ENCODE measurements at regions not wholly inside any gene's neighbourhood (a gene's known extent, or its start where the extent isn't known, plus 50 kb on each side); places are given as distances from the start of the nearest gene placed in this dataset.

DNA sequence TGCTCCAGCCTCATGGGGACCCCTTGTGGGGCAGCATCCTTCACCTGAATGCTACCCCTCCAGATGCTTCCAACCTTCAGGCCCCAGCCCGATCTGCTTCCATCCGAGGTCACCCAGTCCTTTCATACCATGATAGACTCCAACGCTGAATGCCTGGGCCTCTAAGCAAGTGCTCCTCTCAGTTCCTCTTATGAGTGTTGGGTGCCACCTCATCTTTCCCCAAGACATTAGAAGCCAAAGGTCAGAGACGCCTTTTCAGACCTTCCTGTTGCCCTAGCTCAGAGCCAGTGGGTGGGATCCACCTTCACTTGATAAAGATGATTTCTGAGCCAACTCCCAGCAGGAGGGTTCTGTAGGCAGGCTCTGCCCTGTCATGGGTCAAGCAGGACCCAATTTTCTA, 174.5 kb upstream of the MGAT5 start:
- H4K91ac ChIP-seq (replicated peaks; ENCODE audit: insufficient read length, low read length): no peak overlapping the region
- no peaks in the 10 kb centered on the region; the same call in 1 of the 2 replicates for H3K23me2 ChIP-seq (ENCODE audit: low read depth, low read length)
- H3K9me3 ChIP-seq (ENCODE audit: insufficient read depth in 2 of 2, low read depth in 1 of 2, low read length in 1 of 2): no peaks in the 10 kb centered on the region
- no peak overlapping the region for H3K9ac ChIP-seq (replicated peaks in 1 of 4; ENCODE audit: extremely low read depth in 1 of 4, low read depth in 3 of 4, low read length in 3 of 4)
- H4K5ac ChIP-seq (ENCODE audit: insufficient read length, low read depth, low read length): no peak overlapping the region
- DNase-seq (ENCODE audit: low read depth in 1 of 2, low spot score in 2 of 2) (no peak), FAIRE-seq (no peak)
- H2BK5ac ChIP-seq (ENCODE audit: low read depth, low read length): no peak overlapping the region
- no peak overlapping the region for H2BK120ac ChIP-seq (replicated peaks; ENCODE audit: low read depth, low read length)
- H2AK5ac ChIP-seq (ENCODE audit: low read depth, low read length): no peak overlapping the region
- no peak overlapping the region for H3K18ac ChIP-seq (ENCODE audit: extremely low read depth, low read length)
- H4K8ac ChIP-seq (ENCODE audit: extremely low read depth, insufficient read depth, low read length): no peak overlapping the region
- H3K4ac ChIP-seq (replicated peaks; ENCODE audit: insufficient read length, low read depth, low read length): no peak overlapping the region
- no peak overlapping the region for H3K56ac ChIP-seq (replicated peaks; ENCODE audit: insufficient read length, low read depth, low read length)
- no peak overlapping the region for H3K27ac ChIP-seq (ENCODE audit: low read depth, low read length)
- no peaks in the 10 kb centered on the region for H3K36me3 ChIP-seq (ENCODE audit: control insufficient read depth in 2 of 4, insufficient read depth in 4 of 4, low read length in 3 of 4)
- H4K20me1 ChIP-seq (replicated peaks in 1 of 2; ENCODE audit: control insufficient read depth in 1 of 2, insufficient read depth in 2 of 2, low read length in 2 of 2): no peaks in the 10 kb centered on the region
- TF ChIP-seq POU5F1 (IDR thresholded peaks at IDR 0.05; ENCODE audit: low read depth, low read length) (no peak), POLR2AphosphoS5 (IDR thresholded peaks at IDR 0.05; ENCODE audit: low read depth, low read length) (no peak), EGR1 (IDR thresholded peaks at IDR 0.05; ENCODE audit: borderline replicate concordance, low read depth, low read length) (no peak), SP2 (IDR thresholded peaks at IDR 0.05; ENCODE audit: low read length) (no peak), CTBP2 (IDR thresholded peaks at IDR 0.05; ENCODE audit: borderline replicate concordance, insufficient read depth, insufficient read length, low read length) (no peak), TEAD4 (IDR thresholded peaks at IDR 0.05; ENCODE audit: low read depth, low read length) (no peak), RXRA (IDR thresholded peaks at IDR 0.05; ENCODE audit: insufficient read depth, low read depth, low read length) (no peak), YY1 (IDR thresholded peaks at IDR 0.05; ENCODE audit: low read depth, low read length) (no peak), EP300 (IDR thresholded peaks at IDR 0.05; ENCODE audit: borderline replicate concordance in 1 of 2, low read depth in 2 of 2, low read length in 2 of 2) (no peak)
- POLR2A ChIA-PET (ENCODE audit: partially characterized antibody): no interaction called here
- 94% methylated on average over 4 of the region's 4 CpGs; no CpG with 5 or more reads in 1 of the 2 experiments for WGBS, 2 experiments (ENCODE audit: extremely low coverage in 1 of 2, insufficient coverage in 1 of 2, insufficient read length in 1 of 2, insufficient replicate concordance in 2 of 2, low coverage in 1 of 2, low lambda C conversion rate in 2 of 2, missing lambda C conversion rate in 1 of 2)
- no peaks in the 10 kb centered on the region for H3K79me2 ChIP-seq (ENCODE audit: control insufficient read depth in 1 of 2, insufficient read depth in 2 of 2, low read length in 2 of 2)
- no peak overlapping the region for H3K14ac ChIP-seq (ENCODE audit: insufficient read length)
- H3K4me1 ChIP-seq (replicated peaks in 1 of 4; ENCODE audit: control insufficient read depth in 3 of 4, insufficient read depth in 4 of 4, low read length in 3 of 4): peaks cover 1 to 12% (median 8%) of the 10 kb centered on the region in 4 experiments; a peak in 3 of 7 replicates
- no peak overlapping the region for H2BK20ac ChIP-seq (ENCODE audit: low read length)
- H2BK15ac ChIP-seq (ENCODE audit: low read length): no peak overlapping the region
- no peak overlapping the region; a peak in 1 of 4 replicates for H3K4me2 ChIP-seq (ENCODE audit: insufficient read depth in 1 of 2, low read depth in 2 of 2, low read length in 2 of 2)
- H3K23ac ChIP-seq (ENCODE audit: insufficient read length): no peak overlapping the region
- no peak overlapping the region for H2BK12ac ChIP-seq (ENCODE audit: low read depth, low read length)
- H3K27me3 ChIP-seq (replicated peaks in 1 of 4; ENCODE audit: control insufficient read depth in 3 of 4, extremely low read depth in 1 of 4, insufficient read depth in 3 of 4, low read length in 3 of 4): no peaks in the 10 kb centered on the region
- CTCF ChIA-PET (ENCODE audit: partially characterized antibody): interaction anchor here (0.7 to 1.6 kb wide), 3 partner anchors 11 to 372 kb away, joined by 3 to 5 read pairs (median 3); no protein-coding TSS in a partner anchor
- no peaks in the 10 kb centered on the region for H3K79me1 ChIP-seq (ENCODE audit: low read depth, low read length)
- H3K4me3 ChIP-seq (ENCODE audit: extremely low read depth in 1 of 4, insufficient read depth in 2 of 4, low read depth in 3 of 4, low read length in 4 of 4): no peak overlapping the region
- H2AFZ ChIP-seq (ENCODE audit: low read length): no peak overlapping the region

Measured in H1 (cell line).